Activated CD4-positive, alpha-beta memory T cell treated with anti-CD3 and anti-CD28 coated beads for 36 hours (primary cell): ENCODE measurements at regions not wholly inside any gene's neighbourhood (a gene's known extent, or its start where the extent isn't known, plus 50 kb on each side); places are given as distances from the start of the nearest gene placed in this dataset.

Experiments
- CTCF ChIA-PET: fragments of 350-600 bp; sonication (Branson Sonifier 250); formaldehyde crosslinking; loops from one replicate; lab custom pipeline; 2021; ENCODE audit warnings: antibody characterized with exemption, inconsistent platforms; lab: Charles Lee
- POLR2A ChIA-PET: fragments of 350-600 bp; sonication (Branson Sonifier 250); formaldehyde crosslinking; loops from one replicate; lab custom pipeline; 2021; ENCODE audit warnings: antibody characterized with exemption; lab: Charles Lee
- DNase-seq: peaks from one replicate; pipeline ENCODE4 v3.0.0-alpha.2; 2020
- H3K27ac Mint-ChIP-seq: one replicate; pipeline ENCODE4 v1.8.0; 2021; ENCODE audit warnings: mixed read lengths
- H3K27me3 Mint-ChIP-seq: one replicate; pipeline ENCODE4 v1.8.0; 2021; ENCODE audit warnings: mixed read lengths
- H3K36me3 Mint-ChIP-seq: one replicate; pipeline ENCODE4 v1.8.0; 2021; ENCODE audit warnings: mixed read lengths
- H3K4me1 Mint-ChIP-seq: one replicate; pipeline ENCODE4 v1.8.0; 2021; ENCODE audit warnings: low read depth, mixed read lengths
- H3K4me3 Mint-ChIP-seq: one replicate; pipeline ENCODE4 v1.8.0; 2021; ENCODE audit warnings: mild to moderate bottlenecking, mixed read lengths
- H3K9me3 Mint-ChIP-seq: one replicate; pipeline ENCODE4 v1.8.0; 2021; ENCODE audit warnings: mixed read lengths
- intact Hi-C: fragments of 100-400 bp; cut with micrococcal nuclease; formaldehyde crosslinking; loops from one replicate; pipeline ENCODE4 v1.15.1; 2023

GRCh38 chr13:79668201-79668752 is 187.3 kb downstream of the NDFIP2 start:
- CTCF ChIA-PET = interaction anchor here (1.0 kb wide), 1 partner anchor 12 kb away, joined by 3 read pairs; no protein-coding TSS in a partner anchor
- Mint-ChIP-seq H3K27ac (no peak overlapping the region), H3K36me3 (no peaks in the 10 kb centered on the region), H3K27me3 (peaks cover 4% of the 10 kb centered on the region), H3K9me3 (no peaks in the 10 kb centered on the region), H3K4me3 (no peak overlapping the region), H3K4me1 (no peaks in the 10 kb centered on the region)
- no peak for DNase-seq
- intact Hi-C loops = no loop called here
- POLR2A ChIA-PET = no interaction called here

GRCh38 chr13:79667771-79668170 is 186.8 kb downstream of the NDFIP2 start:
- Mint-ChIP-seq H3K27ac (no peak overlapping the region), H3K36me3 (no peaks in the 10 kb centered on the region)
- POLR2A ChIA-PET = no interaction called here

GRCh38 chr13:79663977-79664636 is 183.2 kb downstream of the NDFIP2 start:
- DNase-seq = no peak

More at GRCh38 chr13:79667771-79668170, 186.8 kb downstream of the NDFIP2 start:
- H3K27me3 Mint-ChIP-seq = peaks cover 4% of the 10 kb centered on the region
- DNase-seq = no peak
- intact Hi-C loops = no loop called here
- CTCF ChIA-PET = interaction anchor here (1.3 kb wide), 1 partner anchor 11 kb away, joined by 4 read pairs; no protein-coding TSS in a partner anchor
- no peaks in the 10 kb centered on the region for H3K9me3 Mint-ChIP-seq
- no peaks in the 10 kb centered on the region for H3K4me1 Mint-ChIP-seq
- no peak overlapping the region for H3K4me3 Mint-ChIP-seq

GRCh38 chr13:79663435-79663834 is 182.5 kb downstream of the NDFIP2 start:
- no peak overlapping the region for H3K27ac Mint-ChIP-seq
- DNase-seq = no peak
- ChIA-PET CTCF (no interaction called here), POLR2A (no interaction called here)
- intact Hi-C loops = no loop called here
- H3K4me1 Mint-ChIP-seq = no peaks in the 10 kb centered on the region
- no peak overlapping the region for H3K4me3 Mint-ChIP-seq
- no peaks in the 10 kb centered on the region for H3K9me3 Mint-ChIP-seq
- H3K36me3 Mint-ChIP-seq = no peaks in the 10 kb centered on the region
- peaks cover 5% of the 10 kb centered on the region for H3K27me3 Mint-ChIP-seq

More at GRCh38 chr13:79663977-79664636, 183.2 kb downstream of the NDFIP2 start:
- POLR2A ChIA-PET = no interaction called here
- Mint-ChIP-seq H3K27ac (no peak overlapping the region), H3K9me3 (no peaks in the 10 kb centered on the region), H3K4me3 (no peak overlapping the region), H3K4me1 (no peaks in the 10 kb centered on the region), H3K36me3 (no peaks in the 10 kb centered on the region), H3K27me3 (peaks cover 5% of the 10 kb centered on the region)
- CTCF ChIA-PET = no interaction called here
- intact Hi-C loops = no loop called here

GRCh38 chr13:79662882-79663281 is 181.9 kb downstream of the NDFIP2 start:
- intact Hi-C loops = no loop called here
- H3K4me1 Mint-ChIP-seq = no peaks in the 10 kb centered on the region
- H3K27ac Mint-ChIP-seq = no peak overlapping the region
- H3K4me3 Mint-ChIP-seq = no peak overlapping the region
- H3K9me3 Mint-ChIP-seq = no peaks in the 10 kb centered on the region
- no peaks in the 10 kb centered on the region for H3K36me3 Mint-ChIP-seq
- ChIA-PET CTCF (no interaction called here), POLR2A (no interaction called here)
- peaks cover 3% of the 10 kb centered on the region for H3K27me3 Mint-ChIP-seq
- DNase-seq = no peak

- H3K4me1 Mint-ChIP-seq = no peaks in the 10 kb centered on the region
- peaks cover 5% of the 10 kb centered on the region for H3K27me3 Mint-ChIP-seq
- ChIA-PET CTCF (interaction anchor here (0.9 kb wide), 1 partner anchor 19 kb away, joined by 3 read pairs; no protein-coding TSS in a partner anchor), POLR2A (no interaction called here)
- no peak overlapping the region for H3K27ac Mint-ChIP-seq
- no peak overlapping the region for H3K4me3 Mint-ChIP-seq
- DNase-seq = no peak
- no peaks in the 10 kb centered on the region for H3K9me3 Mint-ChIP-seq
- intact Hi-C loops = no loop called here
- H3K36me3 Mint-ChIP-seq = no peaks in the 10 kb centered on the region
Observed at GRCh38 chr13:79660361-79660760, 179.4 kb downstream of the NDFIP2 start.

- H3K36me3 Mint-ChIP-seq = no peaks in the 10 kb centered on the region
- H3K4me3 Mint-ChIP-seq = no peak overlapping the region
- peaks cover 5% of the 10 kb centered on the region for H3K27me3 Mint-ChIP-seq
- no peak for DNase-seq
- H3K27ac Mint-ChIP-seq = no peak overlapping the region
- no peaks in the 10 kb centered on the region for H3K9me3 Mint-ChIP-seq
- H3K4me1 Mint-ChIP-seq = no peaks in the 10 kb centered on the region
- ChIA-PET POLR2A (no interaction called here), CTCF (interaction anchor here (2.3 kb wide), 1 partner anchor 20 kb away, joined by 6 read pairs; no protein-coding TSS in a partner anchor)
- intact Hi-C loops = no loop called here
Observed at GRCh38 chr13:79659121-79659521, 178.2 kb downstream of the NDFIP2 start.

- no peaks in the 10 kb centered on the region for H3K36me3 Mint-ChIP-seq
- H3K27ac Mint-ChIP-seq = no peak overlapping the region
- H3K4me1 Mint-ChIP-seq = no peaks in the 10 kb centered on the region
- ChIA-PET CTCF (interaction anchor here (2.3 kb wide), 1 partner anchor 20 kb away, joined by 6 read pairs; no protein-coding TSS in a partner anchor), POLR2A (no interaction called here)
- H3K4me3 Mint-ChIP-seq = no peak overlapping the region
- H3K27me3 Mint-ChIP-seq = peaks cover 5% of the 10 kb centered on the region
- intact Hi-C loops = no loop called here
- H3K9me3 Mint-ChIP-seq = no peaks in the 10 kb centered on the region
- DNase-seq = no peak
Observed at GRCh38 chr13:79658333-79658975, 177.5 kb downstream of the NDFIP2 start.

GRCh38 chr13:79655509-79655908 is 174.6 kb downstream of the NDFIP2 start:
- H3K4me1 Mint-ChIP-seq = no peaks in the 10 kb centered on the region
- H3K27ac Mint-ChIP-seq = no peak overlapping the region
- intact Hi-C loops = no loop called here
- H3K27me3 Mint-ChIP-seq = peaks cover 3% of the 10 kb centered on the region
- DNase-seq = no peak
- H3K36me3 Mint-ChIP-seq = no peaks in the 10 kb centered on the region
- H3K4me3 Mint-ChIP-seq = no peak overlapping the region
- POLR2A ChIA-PET = no interaction called here
- no peaks in the 10 kb centered on the region for H3K9me3 Mint-ChIP-seq
- CTCF ChIA-PET = no interaction called here

- Mint-ChIP-seq H3K9me3 (no peaks in the 10 kb centered on the region), H3K27me3 (peaks cover 3% of the 10 kb centered on the region), H3K4me1 (no peaks in the 10 kb centered on the region), H3K36me3 (no peaks in the 10 kb centered on the region), H3K4me3 (no peak overlapping the region), H3K27ac (no peak overlapping the region)
- intact Hi-C loops = no loop called here
- POLR2A ChIA-PET = no interaction called here
- no peak for DNase-seq
- CTCF ChIA-PET = no interaction called here
Observed at GRCh38 chr13:79654520-79654919, 173.6 kb downstream of the NDFIP2 start.

- Mint-ChIP-seq H3K27ac (no peak overlapping the region), H3K36me3 (no peaks in the 10 kb centered on the region), H3K9me3 (no peaks in the 10 kb centered on the region), H3K27me3 (no peaks in the 10 kb centered on the region), H3K4me1 (no peaks in the 10 kb centered on the region), H3K4me3 (no peak overlapping the region)
- ChIA-PET CTCF (no interaction called here), POLR2A (no interaction called here)
- intact Hi-C loops = no loop called here
- no peak for DNase-seq
Observed at GRCh38 chr13:79650688-79651087, 169.7 kb downstream of the NDFIP2 start.

- intact Hi-C loops = no loop called here
- no peaks in the 10 kb centered on the region for H3K36me3 Mint-ChIP-seq
- H3K27ac Mint-ChIP-seq = no peak overlapping the region
- no peaks in the 10 kb centered on the region for H3K27me3 Mint-ChIP-seq
- H3K4me1 Mint-ChIP-seq = no peaks in the 10 kb centered on the region
- H3K9me3 Mint-ChIP-seq = no peaks in the 10 kb centered on the region
- CTCF ChIA-PET = no interaction called here
- DNase-seq = no peak
- POLR2A ChIA-PET = no interaction called here
- no peak overlapping the region for H3K4me3 Mint-ChIP-seq
Observed at GRCh38 chr13:79648191-79648590, 167.2 kb downstream of the NDFIP2 start.
